Esophagus muscularis mucosa (tissue), 3 donors: ENCODE measurements at regions not wholly inside any gene's neighbourhood (a gene's known extent, or its start where the extent isn't known, plus 50 kb on each side); places are given as distances from the start of the nearest gene placed in this dataset.

Experiments used
- CTCF ChIP-seq, 3 experiments: fragments of 200-600 bp in 2 of 3; fragments of 450-650 bp in 1 of 3; sonication (generic) in 2 of 3; IDR thresholded peaks; one replicate each; pipeline ENCODE4 v1.5.1; 2017 to 2019; ENCODE audit warnings: antibody characterized with exemption in 3 of 3, mild to moderate bottlenecking in 2 of 3, moderate library complexity in 1 of 3
- POLR2A ChIP-seq: fragments of 450-650 bp; IDR thresholded peaks from one replicate; pipeline ENCODE4 v1.6.1; 2017; ENCODE audit warnings: antibody characterized with exemption, moderate library complexity, mild to moderate bottlenecking, low read depth

DNA sequence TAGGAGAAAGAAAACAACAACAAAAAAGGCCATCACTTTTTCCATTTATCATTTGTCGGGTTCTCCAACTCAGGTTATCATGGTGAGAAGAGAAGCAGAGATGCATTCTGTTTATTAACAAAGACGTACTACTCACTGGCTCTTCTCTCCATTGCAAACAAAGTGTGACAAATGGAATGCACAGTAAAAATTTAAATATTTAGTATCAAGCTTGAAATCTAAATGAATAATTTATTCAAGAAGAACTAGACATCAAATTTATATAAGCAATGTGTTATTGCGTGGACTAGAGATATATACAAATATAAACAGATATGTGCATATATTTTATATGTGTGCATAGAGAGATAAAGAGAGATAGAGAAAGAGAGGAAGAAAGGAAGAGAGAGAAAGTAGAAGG lies 236.5 kb downstream of the DSEL start:
- TF ChIP-seq CTCF (IDR thresholded peaks at IDR 0.05) (no peak), POLR2A (no peak)
